SK-N-DZ (cell line): ENCODE measurements at regions not wholly inside any gene's neighbourhood (a gene's known extent, or its start where the extent isn't known, plus 50 kb on each side); places are given as distances from the start of the nearest gene placed in this dataset.
A peak's percentile ranks its signal among the peaks of the same experiment; 100 is the strongest.

Experiments
- DNase-seq: peaks from one replicate; pipeline ENCODE4 v3.0.0-alpha.2; 2015; ENCODE audit warnings: low spot score

GRCh38 chr3:75260-75659, 121.3 kb upstream of the CHL1 start:
- no peak for DNase-seq

DNA sequence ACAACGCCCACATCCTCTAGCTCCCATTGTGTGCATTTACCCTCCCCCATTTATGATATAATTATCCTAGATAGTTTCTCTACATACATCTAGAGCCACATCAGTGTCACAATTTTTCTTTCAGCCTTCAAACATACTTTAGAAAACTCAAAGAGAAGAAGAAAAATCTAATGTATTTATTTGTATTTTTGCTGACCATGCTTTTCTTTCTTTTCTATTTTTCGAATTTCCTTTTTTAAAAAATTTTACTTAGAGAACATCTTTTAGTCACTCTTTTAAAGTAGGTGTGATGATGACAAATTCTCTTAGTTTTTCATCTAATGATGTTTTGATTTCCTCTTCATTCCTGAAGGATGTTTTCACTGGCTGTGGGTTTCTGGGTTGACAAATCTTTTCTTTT, 117.0 kb upstream of the CHL1 start:
- DNase-seq: no peak

DNA sequence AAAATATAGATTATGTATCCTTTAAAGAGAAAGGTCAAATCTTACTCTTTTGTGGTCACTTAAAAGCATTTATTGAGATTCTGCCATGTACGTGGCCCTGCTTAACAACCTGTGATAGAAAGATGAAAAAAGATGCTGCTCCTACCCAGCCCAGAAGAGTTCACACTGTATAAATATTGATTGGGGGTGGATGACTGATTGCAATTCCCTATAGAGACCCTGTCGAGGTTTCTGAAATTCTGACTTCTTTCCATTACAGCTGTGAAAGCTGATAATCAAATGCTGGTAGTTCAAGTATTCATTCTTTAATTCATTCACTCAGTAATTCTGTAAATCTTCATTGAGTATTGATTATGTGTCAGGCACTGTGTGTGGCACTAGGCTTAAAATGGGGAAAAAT, 114.1 kb upstream of the CHL1 start:
- no peak for DNase-seq

- no peak for DNase-seq
These were observed 113.5 kb upstream of the CHL1 start for GRCh38 chr3:83096-83495.

GRCh38 chr3:85180-85579, 111.4 kb upstream of the CHL1 start:
- no peak for DNase-seq

GRCh38 chr3:88267-88666, 108.3 kb upstream of the CHL1 start:
- no peak for DNase-seq

GRCh38 chr3:93746-94145, 102.8 kb upstream of the CHL1 start:
- DNase-seq: no peak

DNA sequence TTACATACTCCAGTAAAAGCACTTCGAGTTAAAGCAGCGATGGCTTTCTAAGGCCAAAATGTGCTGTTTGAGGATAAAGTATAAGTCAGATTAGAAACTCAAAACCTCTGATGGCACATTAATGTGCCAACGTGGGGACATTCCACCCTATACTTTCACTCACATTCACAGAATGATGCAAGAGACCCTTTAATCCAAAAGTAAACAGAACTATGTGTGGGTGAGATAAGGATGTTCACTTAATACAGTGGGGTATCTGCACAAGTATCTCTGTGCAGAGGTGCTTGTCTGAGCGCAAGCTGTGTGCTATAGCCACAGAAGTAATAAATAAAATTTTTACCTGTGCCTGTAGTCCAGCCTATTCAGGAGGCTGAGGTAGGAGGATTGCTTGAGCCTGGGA, 100.3 kb upstream of the CHL1 start:
- DNase-seq: no peak

GRCh38 chr3:97417-98258, 98.9 kb upstream of the CHL1 start:
- DNase-seq: peak; percentile 47

DNA sequence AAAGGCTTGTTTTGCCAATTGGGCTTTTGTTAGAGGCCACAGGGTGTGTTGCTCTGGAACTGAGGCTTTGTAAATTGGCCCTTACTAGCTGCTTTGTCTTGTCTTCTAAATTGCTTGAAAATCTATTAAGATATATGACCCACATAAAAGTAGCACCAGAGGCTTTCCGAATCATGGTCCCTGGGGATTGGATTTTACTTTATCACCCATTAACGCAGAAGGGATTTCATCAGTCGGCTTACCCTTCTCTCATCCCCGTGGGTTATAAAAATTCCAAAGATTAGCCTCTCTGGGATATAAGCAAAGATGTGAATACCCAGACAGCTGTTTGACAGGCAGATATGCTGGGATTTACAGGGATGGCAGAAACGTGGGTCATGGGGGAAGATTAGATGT, 98.3 kb upstream of the CHL1 start:
- DNase-seq: no peak

DNA sequence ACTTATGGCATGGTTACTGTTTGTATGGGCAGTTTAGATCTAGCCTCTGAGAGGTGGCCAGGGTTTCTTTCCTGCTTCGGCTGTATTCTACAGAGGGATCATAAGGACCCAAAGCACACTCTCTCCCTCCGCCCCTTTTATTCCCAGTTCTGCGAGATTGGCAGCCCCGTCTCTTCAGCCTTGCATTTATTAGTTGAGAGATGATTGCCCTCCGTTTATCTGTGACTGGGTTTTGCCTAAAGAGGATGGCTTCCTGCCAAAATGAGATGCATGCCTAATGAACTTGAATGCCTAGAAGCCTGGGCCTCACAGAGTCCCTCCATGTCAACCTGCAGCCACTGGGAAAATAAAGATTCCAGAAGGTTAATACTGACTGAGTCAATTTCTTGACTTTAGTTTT, 97.1 kb upstream of the CHL1 start:
- DNase-seq: no peak

DNA sequence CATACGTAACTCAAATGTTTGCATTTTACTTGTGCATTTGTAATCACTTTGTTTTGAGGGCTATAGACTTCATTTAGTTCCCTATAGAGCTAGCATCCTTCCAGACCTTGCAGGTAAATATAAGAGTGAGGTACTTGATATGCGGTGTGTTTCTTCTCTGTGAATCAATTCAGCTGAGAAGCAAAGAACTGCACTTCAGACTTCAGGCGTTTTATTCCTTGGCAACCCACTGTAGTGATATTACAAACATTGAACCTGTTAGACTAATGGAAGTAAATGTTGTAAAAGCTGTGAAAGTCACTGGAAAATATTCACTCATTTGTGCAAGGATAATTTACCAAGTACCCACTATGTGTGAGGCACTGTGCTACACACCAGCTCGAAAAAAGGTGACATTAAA, 94.1 kb upstream of the CHL1 start:
- no peak for DNase-seq

- no peak for DNase-seq
These were observed 92.6 kb upstream of the CHL1 start for GRCh38 chr3:103991-104390.

- DNase-seq: no peak
These were observed 91.0 kb upstream of the CHL1 start for GRCh38 chr3:105585-105984.

- DNase-seq: no peak
These were observed 89.9 kb upstream of the CHL1 start for GRCh38 chr3:106619-107018.

DNA sequence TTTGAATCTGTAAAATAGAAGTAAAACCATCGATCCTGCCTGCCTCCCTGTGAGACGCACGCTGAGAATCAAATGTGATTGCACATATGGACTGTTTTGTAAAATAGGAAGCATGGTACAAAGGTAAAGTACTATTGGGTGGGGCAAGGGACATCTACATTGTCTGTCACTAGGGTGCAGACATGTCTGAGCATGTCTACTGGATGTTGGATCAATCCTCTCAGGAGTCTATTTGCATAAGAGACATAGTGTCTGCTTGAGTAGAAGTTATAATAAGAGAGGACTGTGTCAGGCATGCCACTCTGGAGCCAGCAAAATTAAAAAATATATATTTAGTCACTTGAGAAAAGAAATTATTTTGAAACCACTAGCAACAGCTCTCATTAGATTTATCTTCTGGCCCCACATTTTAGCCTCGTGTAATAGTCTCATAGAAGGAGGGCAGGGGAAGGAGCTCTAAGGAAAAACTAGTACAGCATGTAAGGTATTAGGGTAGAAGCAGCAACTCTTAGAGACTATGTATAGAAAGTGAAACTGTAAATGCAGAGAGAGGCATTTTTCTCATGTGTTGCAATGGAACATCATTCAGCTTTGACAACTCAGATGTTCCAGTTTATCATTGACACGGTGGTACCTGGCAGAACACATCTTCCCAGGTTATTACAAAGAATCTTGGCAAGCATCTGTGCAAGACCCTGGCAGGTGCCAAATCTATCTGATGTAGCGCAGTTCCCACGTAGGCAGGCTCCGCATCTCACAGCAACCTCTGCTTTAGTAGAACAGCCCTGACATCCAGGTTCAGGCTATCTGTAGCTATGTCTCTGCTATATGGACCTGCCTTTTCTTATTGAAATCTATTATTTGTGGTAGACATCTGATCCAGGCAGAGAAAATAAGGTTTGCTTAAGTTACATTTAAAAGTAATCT, 85.2 kb upstream of the CHL1 start:
- DNase-seq: no peak

- DNase-seq: no peak
These were observed 83.8 kb upstream of the CHL1 start for GRCh38 chr3:112773-113172.

- DNase-seq: no peak
These were observed 77.9 kb upstream of the CHL1 start for GRCh38 chr3:118666-119065.

- DNase-seq: no peak
These were observed 73.2 kb upstream of the CHL1 start for GRCh38 chr3:123341-123740.

GRCh38 chr3:124557-125179, 71.9 kb upstream of the CHL1 start:
- no peak for DNase-seq

DNA sequence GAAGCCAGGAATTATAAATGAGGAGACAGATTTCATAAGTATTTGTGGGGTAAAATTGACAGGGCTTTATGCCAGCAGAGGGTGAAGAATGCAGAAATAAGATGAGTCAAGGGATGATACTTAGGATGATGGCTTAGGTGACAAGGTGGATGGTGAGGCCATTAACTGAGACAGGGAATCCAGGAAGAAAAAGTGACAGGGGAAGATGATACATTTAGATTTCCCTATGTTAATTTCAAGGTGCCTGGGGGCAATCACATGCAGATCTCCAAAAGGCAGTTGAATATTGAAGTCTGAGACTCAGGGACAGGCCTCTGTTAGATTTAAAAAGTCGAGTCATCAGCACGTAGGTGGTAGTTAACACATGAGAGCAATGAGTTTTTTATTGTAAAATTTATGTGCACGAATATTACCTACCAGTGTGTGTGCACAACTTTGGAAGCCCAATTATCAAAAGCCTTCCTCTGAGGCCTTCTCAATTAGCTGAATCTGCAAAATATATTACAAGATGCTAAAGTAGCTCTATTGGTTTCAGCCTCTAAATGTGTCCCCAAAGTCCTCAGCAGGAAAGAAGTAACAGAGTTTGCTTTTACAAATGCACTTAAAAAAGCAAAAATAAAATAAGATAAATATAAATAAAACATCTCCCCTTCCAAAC, 67.9 kb upstream of the CHL1 start:
- DNase-seq: no peak
